ENCODE measurements at regions not wholly inside any gene's neighbourhood (a gene's known extent, or its start where the extent isn't known, plus 50 kb on each side); places are given as distances from the start of the nearest gene placed in this dataset.
"Not testable (repeated sequence)": the region's sequence is repeated elsewhere in the genome, so short reads cannot be mapped to it uniquely, and the experiment has no call there.

GRCh38 chr14:54010981-54011380, 54.4 kb upstream of the BMP4 start:
- DNase-seq: no peak

- no peak for DNase-seq
These were observed 66.4 kb upstream of the BMP4 start for GRCh38 chr14:54023027-54023426.

DNA sequence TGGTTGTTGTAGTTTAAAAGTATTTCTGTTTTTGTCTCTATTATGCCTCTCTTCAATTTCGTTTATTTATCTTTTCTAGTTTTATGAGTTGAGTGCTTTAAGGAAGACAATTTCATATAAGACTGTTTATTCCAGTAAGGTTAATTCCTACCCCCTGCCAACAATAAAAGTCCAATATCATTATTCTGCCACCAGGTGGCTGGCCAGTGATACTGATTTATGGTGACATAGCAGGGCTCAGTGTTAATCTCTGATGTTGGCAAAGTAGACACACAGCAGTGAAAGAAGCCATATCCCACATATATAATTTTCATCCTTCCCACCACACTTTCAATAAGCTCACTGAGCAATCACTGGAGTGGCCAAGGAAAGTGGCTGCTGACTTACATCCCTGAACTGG, 69.0 kb upstream of the BMP4 start:
- DNase-seq: no peak

- no peak for DNase-seq
These were observed 70.0 kb upstream of the BMP4 start for GRCh38 chr14:54026671-54027070.

DNA sequence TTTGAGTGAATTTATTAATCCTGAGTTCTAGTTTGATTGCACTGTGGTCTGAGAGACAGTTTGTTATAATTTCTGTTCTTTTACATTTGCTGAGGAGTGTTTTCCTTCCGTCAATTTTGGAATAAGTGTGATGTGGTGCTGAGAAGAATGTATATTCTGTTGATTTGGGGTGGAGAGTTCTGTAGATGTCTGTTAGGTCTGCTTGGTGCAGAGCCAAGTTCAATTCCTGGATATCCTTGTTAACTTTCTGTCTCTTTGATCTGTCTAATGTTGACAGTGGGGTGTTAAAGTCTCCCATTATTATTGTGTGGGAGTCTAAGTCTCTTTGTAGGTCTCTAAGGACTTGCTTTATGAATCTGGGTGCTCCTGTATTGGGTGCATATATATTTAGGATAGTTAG, 74.4 kb upstream of the BMP4 start:
- not testable (repeated sequence) for DNase-seq

- not testable (repeated sequence) for DNase-seq
These were observed 76.7 kb upstream of the BMP4 start for GRCh38 chr14:54033285-54033684.

GRCh38 chr14:54038724-54039123, 82.1 kb upstream of the BMP4 start:
- DNase-seq: no peak

DNA sequence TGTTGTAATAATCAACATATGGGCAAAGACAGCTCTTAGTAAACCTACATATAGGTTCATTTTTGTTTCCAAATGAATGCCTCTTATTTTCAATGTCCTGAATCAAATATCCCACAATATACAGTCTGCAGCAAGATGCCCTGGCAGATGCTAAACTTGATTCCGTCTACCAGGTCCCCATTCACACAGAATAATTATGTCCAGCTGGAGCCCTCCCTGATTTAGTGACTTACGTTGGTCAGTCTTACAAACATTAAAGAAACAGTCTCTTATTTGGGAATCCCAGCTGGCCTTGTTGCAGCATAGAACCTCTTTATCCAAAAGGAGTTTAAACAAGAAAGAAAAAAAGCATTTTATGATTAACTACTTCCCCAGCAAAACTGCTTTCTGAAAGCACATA, 82.7 kb upstream of the BMP4 start:
- no peak for DNase-seq

DNA sequence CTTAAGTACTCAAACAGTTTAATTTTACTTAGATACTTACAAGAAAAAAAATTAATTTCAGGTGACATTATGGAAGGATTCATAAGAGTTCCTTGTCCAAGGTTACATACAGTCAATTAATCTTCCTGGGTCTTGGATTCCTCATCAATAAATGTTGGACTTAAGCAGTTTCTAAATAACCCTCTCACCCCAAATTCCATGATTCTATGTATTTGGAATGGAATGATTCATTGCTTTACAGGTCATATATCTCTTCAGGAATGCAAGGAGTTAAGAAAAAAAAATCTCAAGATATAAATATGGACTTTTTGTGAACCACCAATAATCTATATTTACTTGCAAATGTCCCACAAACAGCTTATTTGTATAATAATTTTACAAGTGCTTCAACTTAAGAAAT, 84.2 kb upstream of the BMP4 start:
- DNase-seq: no peak

DNA sequence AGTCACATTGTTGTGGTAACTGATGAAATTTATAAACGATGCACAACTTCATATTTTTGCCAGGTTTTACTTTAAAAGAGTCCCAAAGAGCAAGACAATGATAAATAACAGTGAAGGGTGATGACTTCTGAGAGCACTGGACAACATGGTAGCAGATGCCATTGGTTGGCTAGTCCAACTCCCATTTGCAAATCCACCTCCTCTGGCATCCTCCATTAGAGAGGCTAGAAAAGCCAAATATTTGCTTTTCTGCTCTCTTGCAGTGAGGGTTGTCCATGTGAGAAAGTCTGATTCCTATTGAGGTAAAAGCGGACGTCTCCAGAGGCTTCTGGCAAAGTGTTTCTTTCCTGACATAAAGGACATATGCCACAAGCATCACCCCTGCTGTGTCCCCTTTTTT, 89.6 kb upstream of the BMP4 start:
- no peak for DNase-seq

GRCh38 chr14:54047645-54048308, 91.2 kb upstream of the BMP4 start:
- no peak for DNase-seq

GRCh38 chr14:54048311-54048710, 91.7 kb upstream of the BMP4 start:
- no peak for DNase-seq

GRCh38 chr14:54048736-54049135, 92.1 kb upstream of the BMP4 start:
- DNase-seq: no peak

- no peak for DNase-seq
These were observed 94.1 kb upstream of the BMP4 start for GRCh38 chr14:54050759-54051158.

GRCh38 chr14:54052696-54053385, 96.2 kb upstream of the BMP4 start:
- DNase-seq: no peak

- DNase-seq: no peak
These were observed 96.7 kb upstream of the BMP4 start for GRCh38 chr14:54053386-54053745.

GRCh38 chr14:54058505-54058904, 101.9 kb upstream of the BMP4 start:
- no peak for DNase-seq

GRCh38 chr14:54083549-54084239, 127.1 kb upstream of the BMP4 start:
- no peak for DNase-seq

GRCh38 chr14:54085232-54085761, 128.7 kb upstream of the BMP4 start:
- DNase-seq: no peak

- no peak for DNase-seq
These were observed 129.2 kb upstream of the BMP4 start for GRCh38 chr14:54085841-54086240.

GRCh38 chr14:54086767-54087166, 130.1 kb upstream of the BMP4 start:
- no peak for DNase-seq

DNA sequence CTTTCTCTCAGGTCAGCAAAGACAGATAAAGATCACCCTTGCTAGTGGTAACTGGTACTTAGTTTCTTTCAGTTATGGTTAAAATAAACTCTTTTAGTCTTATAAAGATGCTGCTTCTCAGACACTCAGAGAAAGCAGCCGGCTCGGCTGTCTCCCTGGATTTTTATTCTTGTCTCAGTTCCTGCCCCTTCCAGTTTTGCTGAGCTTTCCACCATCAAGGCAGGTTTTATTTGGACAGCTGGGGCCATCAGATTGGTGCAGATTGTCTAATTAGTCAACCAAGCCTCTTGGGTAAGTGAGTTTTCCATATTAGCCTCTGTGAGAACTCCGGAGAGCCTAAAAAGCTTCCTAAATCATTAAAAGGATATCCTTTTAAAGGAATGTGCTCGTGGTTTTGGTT, 130.8 kb upstream of the BMP4 start:
- DNase-seq: no peak

GRCh38 chr14:54088271-54088670, 131.6 kb upstream of the BMP4 start:
- DNase-seq: no peak

DNA sequence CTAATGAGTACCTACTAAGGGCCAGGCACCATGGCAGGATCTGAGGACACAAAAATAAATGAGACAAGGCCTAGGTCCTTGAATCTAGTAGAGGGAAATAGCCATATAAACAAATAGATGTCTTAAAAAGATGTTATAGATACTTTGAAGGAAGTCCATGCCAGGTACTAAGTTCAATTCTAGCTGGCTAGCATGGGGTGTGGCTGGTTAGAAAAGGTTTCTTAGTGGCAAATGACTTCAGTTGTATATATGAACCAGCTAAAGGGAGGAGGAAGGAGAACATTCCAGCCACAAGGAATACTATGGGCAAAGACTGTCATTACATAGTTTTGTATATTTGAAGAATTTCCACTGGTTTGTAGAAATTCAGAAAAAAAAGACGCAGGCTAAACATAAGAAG, 133.6 kb upstream of the BMP4 start:
- DNase-seq: no peak
